Natural killer cell (primary cell): ENCODE measurements at regions not wholly inside any gene's neighbourhood (a gene's known extent, or its start where the extent isn't known, plus 50 kb on each side); places are given as distances from the start of the nearest gene placed in this dataset.

Source experiments
- ATAC-seq, 3 donors: fragments of 150-1000 bp in 2 of 3; fragments of 200-7000 bp in 1 of 3; cut with Tn5 transposase; 1 replicate in 1 of 3; 2 replicates in 2 of 3; pipeline ENCODE4 v1.10.0; 2021; ENCODE audit warnings: mild to moderate bottlenecking in 2 of 3, moderate library complexity in 2 of 3
- DNase-seq, 2 donors: peaks; one replicate each; pipeline versions ENCODE4 v3.0.0 to v3.0.0-alpha.2; 2013 to 2021; ENCODE audit warnings: mixed read lengths in 1 of 2
- H3K27ac ChIP-seq: one replicate; pipeline ENCODE4 v1.5.1; 2013; ENCODE audit warnings: mild to moderate bottlenecking, low read length
- H3K27me3 ChIP-seq: one replicate; pipeline ENCODE4 v1.6.1; 2013; ENCODE audit warnings: low read length; ENCODE audit not compliant: control insufficient read depth, insufficient read depth
- H3K36me3 ChIP-seq: one replicate; pipeline ENCODE4 v1.6.1; 2013; ENCODE audit warnings: low read length; ENCODE audit not compliant: control insufficient read depth, insufficient read depth
- H3K4me1 ChIP-seq: one replicate; pipeline ENCODE4 v1.6.1; 2013; ENCODE audit warnings: low read length; ENCODE audit not compliant: control insufficient read depth, insufficient read depth
- H3K4me3 ChIP-seq: one replicate; pipeline ENCODE4 v1.5.1; 2013; ENCODE audit warnings: low read length
- H3K9me3 ChIP-seq: one replicate; pipeline ENCODE4 v1.6.1; 2013; ENCODE audit warnings: low read length; ENCODE audit not compliant: control insufficient read depth, insufficient read depth
- H3K27ac Mint-ChIP-seq, 2 donors: one replicate each; pipeline ENCODE4 v1.8.0; 2022; ENCODE audit warnings: mild to moderate bottlenecking in 2 of 2, mixed read lengths in 2 of 2, moderate library complexity in 1 of 2
- H3K27me3 Mint-ChIP-seq, 2 donors: one replicate each; pipeline ENCODE4 v1.8.0; 2022; ENCODE audit warnings: low read depth in 2 of 2, mixed read lengths in 2 of 2
- H3K36me3 Mint-ChIP-seq: one replicate; pipeline ENCODE4 v1.8.0; 2022; ENCODE audit warnings: mixed read lengths
- H3K4me1 Mint-ChIP-seq, 2 donors: one replicate each; pipeline ENCODE4 v1.8.0; 2022; ENCODE audit warnings: mixed read lengths in 2 of 2
- H3K4me3 Mint-ChIP-seq: one replicate; pipeline ENCODE4 v1.8.0; 2022; ENCODE audit warnings: mild to moderate bottlenecking, moderate library complexity, mixed read lengths
- H3K9me3 Mint-ChIP-seq, 2 donors: one replicate each; pipeline ENCODE4 v1.8.0; 2022; ENCODE audit warnings: mixed read lengths in 2 of 2
- WGBS: methylation state at CpG from one replicate; pipeline ENCODE4 v1.1.7; 2013; ENCODE audit warnings: missing lambda C conversion rate; ENCODE audit not compliant: insufficient coverage; 5-methylcytosine and 5-hydroxymethylcytosine counted together
- intact Hi-C: fragments of 100-400 bp; cut with micrococcal nuclease; formaldehyde crosslinking; loops from one replicate; pipeline ENCODE4 v1.14.2; 2022
- TF ChIP-seq, protein P1 (sequence below): fragments of 200-600 bp; IDR thresholded peaks from one replicate; pipeline ENCODE4 v1.8.0; 2022; ENCODE audit warnings: antibody characterized with exemption

DNA sequence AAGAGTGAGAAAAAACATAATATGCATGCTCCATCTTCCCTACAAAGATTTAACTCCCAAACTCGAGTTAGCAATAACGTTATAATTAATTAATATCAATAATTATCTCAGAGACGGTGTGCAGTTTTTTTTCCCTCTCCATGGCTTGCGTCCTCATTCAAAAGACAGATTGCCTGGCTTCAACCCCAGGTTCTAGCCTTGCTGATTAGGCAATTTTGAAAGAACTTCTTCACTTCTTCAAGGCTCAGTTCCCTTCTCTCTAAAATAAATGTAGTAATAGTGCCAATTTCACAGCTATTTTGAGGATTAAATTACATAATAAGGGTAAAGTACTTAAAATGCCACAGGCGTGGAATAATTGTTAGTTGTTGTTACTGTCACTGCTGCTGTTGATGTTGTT lies 876.1 kb upstream of the GBE1 start:
- ATAC-seq (no peak), DNase-seq (no peak)
- intact Hi-C loops: no loop called here
- H3K27me3 ChIP-seq: no peaks in the 10 kb centered on the region
- 91% methylated on average over 4 of the region's 5 CpGs for WGBS
- Mint-ChIP-seq H3K27ac (no peak overlapping the region), H3K4me1 (no peaks in the 10 kb centered on the region), H3K27me3 (no peaks in the 10 kb centered on the region), H3K9me3 (peaks cover 13 to 18% of the 10 kb centered on the region in 2 donors), H3K36me3 (no peaks in the 10 kb centered on the region), H3K4me3 (no peak overlapping the region)
- H3K9me3 ChIP-seq: peaks cover 10% of the 10 kb centered on the region
- H3K36me3 ChIP-seq: no peaks in the 10 kb centered on the region
- H3K4me3 ChIP-seq: no peak overlapping the region
- H3K4me1 ChIP-seq: no peaks in the 10 kb centered on the region
- TF ChIP-seq, protein P1, sequence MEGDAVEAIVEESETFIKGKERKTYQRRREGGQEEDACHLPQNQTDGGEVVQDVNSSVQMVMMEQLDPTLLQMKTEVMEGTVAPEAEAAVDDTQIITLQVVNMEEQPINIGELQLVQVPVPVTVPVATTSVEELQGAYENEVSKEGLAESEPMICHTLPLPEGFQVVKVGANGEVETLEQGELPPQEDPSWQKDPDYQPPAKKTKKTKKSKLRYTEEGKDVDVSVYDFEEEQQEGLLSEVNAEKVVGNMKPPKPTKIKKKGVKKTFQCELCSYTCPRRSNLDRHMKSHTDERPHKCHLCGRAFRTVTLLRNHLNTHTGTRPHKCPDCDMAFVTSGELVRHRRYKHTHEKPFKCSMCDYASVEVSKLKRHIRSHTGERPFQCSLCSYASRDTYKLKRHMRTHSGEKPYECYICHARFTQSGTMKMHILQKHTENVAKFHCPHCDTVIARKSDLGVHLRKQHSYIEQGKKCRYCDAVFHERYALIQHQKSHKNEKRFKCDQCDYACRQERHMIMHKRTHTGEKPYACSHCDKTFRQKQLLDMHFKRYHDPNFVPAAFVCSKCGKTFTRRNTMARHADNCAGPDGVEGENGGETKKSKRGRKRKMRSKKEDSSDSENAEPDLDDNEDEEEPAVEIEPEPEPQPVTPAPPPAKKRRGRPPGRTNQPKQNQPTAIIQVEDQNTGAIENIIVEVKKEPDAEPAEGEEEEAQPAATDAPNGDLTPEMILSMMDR: no peak
- H3K27ac ChIP-seq: no peak overlapping the region

DNA sequence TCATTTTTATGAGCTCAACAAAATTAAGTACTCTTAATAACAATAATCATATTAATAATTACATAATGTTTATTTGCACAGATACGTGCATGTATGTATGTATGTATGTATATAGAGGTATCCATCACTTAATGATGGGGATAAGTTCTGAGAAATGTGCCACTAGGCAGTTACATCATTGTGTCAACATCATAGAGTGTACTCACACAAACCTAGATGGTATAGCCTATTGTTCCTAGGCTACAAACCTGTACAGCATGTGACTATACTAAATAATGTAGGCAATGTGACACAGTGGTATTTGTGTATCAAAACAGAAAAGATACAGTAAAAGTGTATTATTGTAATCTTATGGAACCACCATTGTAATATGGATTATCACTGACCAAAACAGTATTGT lies 874.7 kb upstream of the GBE1 start:
- TF ChIP-seq, protein P1: no peak
- Histone ChIP-seq H3K4me1 (no peaks in the 10 kb centered on the region), H3K27ac (no peak overlapping the region), H3K27me3 (no peaks in the 10 kb centered on the region), H3K36me3 (no peaks in the 10 kb centered on the region), H3K9me3 (no peaks in the 10 kb centered on the region), H3K4me3 (no peak overlapping the region)
- no peak overlapping the region for H3K4me3 Mint-ChIP-seq
- no peak for DNase-seq
- H3K4me1 Mint-ChIP-seq: no peaks in the 10 kb centered on the region
- peaks cover 13 to 18% of the 10 kb centered on the region in 2 donors for H3K9me3 Mint-ChIP-seq
- no peaks in the 10 kb centered on the region for H3K27me3 Mint-ChIP-seq
- 100% methylated on average over 1 of the region's 1 CpG for WGBS
- ATAC-seq: no peak
- no peak overlapping the region for H3K27ac Mint-ChIP-seq
- H3K36me3 Mint-ChIP-seq: no peaks in the 10 kb centered on the region
- intact Hi-C loops: no loop called here

DNA sequence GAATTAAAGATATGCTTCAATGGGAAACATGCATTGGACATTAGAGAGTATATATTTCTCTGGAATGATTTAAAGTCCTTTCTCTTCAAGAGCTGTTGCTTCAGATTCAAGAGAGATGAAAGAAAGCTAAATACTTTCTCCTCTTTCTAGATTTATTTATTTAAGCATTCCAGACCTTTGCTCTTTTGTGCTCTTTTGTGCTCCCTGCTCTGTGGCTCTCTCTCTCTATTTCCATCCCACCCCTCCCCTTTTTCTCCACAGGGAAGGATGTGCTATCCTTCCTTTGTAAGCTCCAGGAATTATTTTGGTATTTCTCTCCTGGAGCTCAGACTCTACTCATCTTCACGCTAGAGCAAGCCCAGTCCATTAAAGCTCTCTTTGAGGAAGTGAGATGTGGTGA lies 871.9 kb upstream of the GBE1 start:
- no peak overlapping the region for H3K27ac ChIP-seq
- no peak for DNase-seq
- TF ChIP-seq, protein P1: no peak
- no peak overlapping the region for H3K4me3 ChIP-seq
- no peak overlapping the region for H3K4me3 Mint-ChIP-seq
- no peak for ATAC-seq
- peaks cover 18 to 29% of the 10 kb centered on the region in 2 donors for H3K9me3 Mint-ChIP-seq
- H3K27me3 ChIP-seq: no peaks in the 10 kb centered on the region
- intact Hi-C loops: no loop called here
- no peaks in the 10 kb centered on the region for H3K36me3 ChIP-seq
- no peaks in the 10 kb centered on the region for H3K4me1 Mint-ChIP-seq
- H3K4me1 ChIP-seq: no peaks in the 10 kb centered on the region
- H3K27ac Mint-ChIP-seq: no peak overlapping the region
- H3K27me3 Mint-ChIP-seq: no peaks in the 10 kb centered on the region
- 88% methylated on average over 1 of the region's 1 CpG for WGBS
- no peaks in the 10 kb centered on the region for H3K9me3 ChIP-seq
- peaks cover 6% of the 10 kb centered on the region for H3K36me3 Mint-ChIP-seq

DNA sequence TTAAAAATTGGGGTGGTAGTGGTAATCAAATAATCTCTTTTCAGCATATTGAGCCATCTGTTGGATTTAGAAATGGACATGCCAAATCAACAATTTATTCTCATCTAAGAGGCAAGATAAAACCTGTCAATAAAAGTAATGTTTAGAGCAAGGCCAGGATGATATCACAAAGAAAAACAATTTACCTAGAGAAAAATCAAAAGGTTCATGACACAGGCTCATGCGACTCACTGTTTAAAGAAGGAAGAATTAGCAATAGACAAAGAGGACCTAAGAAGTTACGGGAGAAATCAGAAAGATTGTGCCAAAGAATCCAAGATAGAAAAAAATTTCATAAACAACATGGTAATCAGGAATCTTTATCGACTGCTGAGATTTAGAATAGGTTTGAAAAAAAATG lies 868.5 kb upstream of the GBE1 start:
- Mint-ChIP-seq H3K27me3 (no peaks in the 10 kb centered on the region), H3K9me3 (peaks cover 13 to 22% of the 10 kb centered on the region in 2 donors), H3K4me3 (no peak overlapping the region), H3K27ac (no peak overlapping the region), H3K4me1 (no peaks in the 10 kb centered on the region), H3K36me3 (peaks cover 6% of the 10 kb centered on the region)
- DNase-seq: no peak
- Histone ChIP-seq H3K9me3 (no peaks in the 10 kb centered on the region), H3K27ac (no peak overlapping the region), H3K27me3 (no peaks in the 10 kb centered on the region), H3K4me3 (no peak overlapping the region), H3K36me3 (no peaks in the 10 kb centered on the region), H3K4me1 (no peaks in the 10 kb centered on the region)
- no peak for ATAC-seq
- intact Hi-C loops: no loop called here
- WGBS: 85% methylated on average over 2 of the region's 3 CpGs
- TF ChIP-seq, protein P1: no peak
